HL-60 (cell line): ENCODE measurements at regions not wholly inside any gene's neighbourhood (a gene's known extent, or its start where the extent isn't known, plus 50 kb on each side); places are given as distances from the start of the nearest gene placed in this dataset.

Experiments
- CTCF ChIP-seq: IDR thresholded peaks from one replicate; pipeline ENCODE4 v1.5.1; 2011; ENCODE audit warnings: low read length, control low read depth, inconsistent platforms; ENCODE audit not compliant: insufficient read depth
- GABPA ChIP-seq: IDR thresholded peaks from 2 replicates; pipeline ENCODE4 v1.6.1; 2012; ENCODE audit warnings: low read depth
- REST ChIP-seq: IDR thresholded peaks from 2 replicates; pipeline ENCODE4 v1.6.1; 2012; ENCODE audit warnings: low read depth; ENCODE audit not compliant: insufficient replicate concordance

- TF ChIP-seq CTCF (no peak), REST (no peak), GABPA (no peak)
Observed at GRCh38 chr2:155701721-155702120, 630.8 kb downstream of the NR4A2 start.
